ENCODE measurements at regions not wholly inside any gene's neighbourhood (a gene's known extent, or its start where the extent isn't known, plus 50 kb on each side); places are given as distances from the start of the nearest gene placed in this dataset.

DNA sequence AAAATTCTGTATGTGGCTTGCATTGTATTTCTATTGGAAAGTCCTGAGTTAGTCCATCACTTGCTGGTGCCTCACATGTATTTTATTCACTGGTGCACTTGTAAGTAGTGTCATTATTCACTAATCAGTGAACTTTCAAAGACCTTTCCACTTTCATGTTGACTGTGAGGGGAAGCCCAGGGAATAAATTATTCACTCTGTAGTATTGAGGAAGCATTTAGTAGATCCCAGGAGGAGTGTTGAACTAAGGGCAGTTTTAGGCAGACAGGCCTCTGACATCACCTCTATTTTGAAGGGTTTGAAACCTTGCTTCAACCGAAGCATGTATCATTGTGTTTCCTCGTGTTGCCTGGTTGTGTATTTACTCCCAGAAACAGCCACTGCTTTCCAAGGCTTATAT lies 705.4 kb upstream of the RIOK2 start:
- FAIRE-seq (peak; percentile 46), DNase-seq (ENCODE audit: insufficient read length) (no peak)
- TF ChIP-seq TAF1 (IDR thresholded peaks at IDR 0.05; ENCODE audit: borderline replicate concordance, low read depth, low read length) = no peak
- TF ChIP-seq POLR2A (IDR thresholded peaks at IDR 0.05; ENCODE audit: low read depth, low read length) = no peak

DNA sequence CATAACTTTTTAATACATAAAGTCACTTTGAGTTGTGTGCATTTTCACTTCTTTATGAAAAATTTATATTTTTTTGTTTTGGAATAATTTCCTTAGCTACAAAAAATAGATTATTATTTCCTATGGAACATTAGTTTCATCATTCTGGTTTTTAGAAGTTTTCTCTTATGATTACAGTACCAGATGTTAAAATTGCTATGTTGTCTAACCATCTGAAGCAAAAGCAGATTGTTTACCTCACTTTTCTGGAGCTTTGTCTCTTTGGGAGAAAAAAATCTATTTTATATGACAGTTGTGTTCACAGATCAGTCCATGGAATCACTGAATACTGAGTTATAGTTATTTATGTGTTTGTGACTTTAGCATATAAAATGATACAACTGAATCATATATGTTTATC lies 708.9 kb upstream of the RIOK2 start:
- no peak for DNase-seq (ENCODE audit: insufficient read length)
- TF ChIP-seq POLR2AphosphoS5 (IDR thresholded peaks at IDR 0.05; ENCODE audit: low read depth, low read length) (no peak), POLR2A (IDR thresholded peaks at IDR 0.05; ENCODE audit: low read depth, low read length) (no peak), TAF1 (IDR thresholded peaks at IDR 0.05; ENCODE audit: borderline replicate concordance, low read depth, low read length) (no peak)
- FAIRE-seq = no peak

DNA sequence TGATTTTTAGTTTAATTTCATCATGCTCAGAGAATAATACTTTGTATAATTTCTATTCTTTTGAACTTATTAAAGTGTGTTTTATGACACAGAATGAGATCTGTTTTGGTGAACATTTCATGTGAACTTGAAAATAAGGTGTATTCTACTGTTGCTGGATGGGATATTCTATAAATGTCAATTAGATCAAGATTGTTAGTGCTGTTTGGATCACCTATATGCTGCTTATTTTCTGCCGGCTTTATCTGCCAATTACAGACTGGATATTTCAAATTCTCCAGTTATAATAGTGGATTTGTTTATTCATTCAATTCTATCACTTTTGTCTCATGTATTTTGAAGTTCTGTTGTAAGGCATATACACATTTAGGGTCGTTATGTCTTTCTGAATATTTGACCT lies 720.7 kb upstream of the RIOK2 start:
- DNase-seq (ENCODE audit: insufficient read length) (no peak), FAIRE-seq (no peak)
- TF ChIP-seq TAF1 (IDR thresholded peaks at IDR 0.05; ENCODE audit: borderline replicate concordance, low read depth, low read length) (no peak), POLR2A (IDR thresholded peaks at IDR 0.05; ENCODE audit: low read depth, low read length) (no peak), POLR2AphosphoS5 (IDR thresholded peaks at IDR 0.05; ENCODE audit: low read depth, low read length) (no peak)

DNA sequence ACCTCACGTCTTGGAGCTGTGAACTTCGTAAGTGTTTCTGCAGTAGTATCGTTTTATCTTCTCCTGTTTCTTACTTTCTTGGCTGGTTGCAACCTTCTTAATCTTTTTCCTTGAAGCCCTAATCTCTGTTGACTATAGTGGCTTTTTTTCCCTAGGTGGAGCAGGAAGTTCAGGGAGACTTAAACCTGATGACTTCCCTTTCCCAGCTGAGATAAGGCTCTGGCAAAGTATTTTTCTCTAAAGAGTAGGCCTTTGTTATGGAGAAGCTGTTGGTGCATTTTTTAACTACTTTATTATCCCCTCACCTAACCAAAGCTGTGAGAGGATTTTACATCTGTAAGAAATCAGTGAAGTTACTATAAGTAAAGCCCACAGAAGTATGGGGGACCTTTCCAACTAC lies 723.1 kb upstream of the RIOK2 start:
- no peak for TF ChIP-seq POLR2A (IDR thresholded peaks at IDR 0.05; ENCODE audit: low read depth, low read length)
- no peak for TF ChIP-seq POLR2AphosphoS5 (IDR thresholded peaks at IDR 0.05; ENCODE audit: low read depth, low read length)
- TF ChIP-seq TAF1 (IDR thresholded peaks at IDR 0.05; ENCODE audit: borderline replicate concordance, low read depth, low read length) = no peak
- FAIRE-seq (no peak), DNase-seq (ENCODE audit: insufficient read length) (no peak)

DNA sequence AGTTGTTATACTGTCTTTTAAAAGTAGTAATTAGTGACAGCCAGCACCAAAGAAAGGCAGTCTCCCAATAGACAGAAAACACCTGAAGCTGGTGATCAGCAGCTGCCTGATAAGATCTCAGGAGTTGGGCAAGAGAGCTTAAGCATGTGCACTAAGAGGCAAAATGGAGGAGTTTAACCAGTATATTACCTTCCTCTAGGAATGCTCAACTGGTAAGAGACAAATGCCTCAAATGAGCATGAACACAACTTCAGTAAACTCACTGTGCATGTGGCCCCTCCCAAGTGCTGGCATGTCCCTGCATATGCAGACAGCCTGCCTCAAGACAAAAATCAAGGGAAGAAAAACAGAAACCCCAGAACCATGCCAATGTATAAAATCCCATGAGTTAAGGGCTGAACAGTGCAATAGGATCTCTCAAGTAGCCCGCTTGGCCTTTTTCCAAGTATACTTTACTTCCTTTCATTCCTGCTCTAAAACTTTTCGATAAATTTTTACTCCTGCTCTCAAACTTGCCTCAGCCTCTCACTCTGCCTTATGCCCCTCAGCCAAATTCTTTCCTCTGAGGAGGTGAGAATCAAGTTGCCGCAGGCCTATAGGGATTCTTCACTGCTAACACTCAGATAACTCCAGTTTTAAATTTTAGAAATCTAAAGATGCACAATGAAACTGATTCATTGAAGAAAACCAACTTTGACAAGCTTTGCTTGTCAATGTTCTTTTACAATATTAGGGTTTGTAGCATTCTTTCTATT lies 724.8 kb upstream of the RIOK2 start:
- no peak for FAIRE-seq
- no peak for TF ChIP-seq POLR2A (IDR thresholded peaks at IDR 0.05; ENCODE audit: low read depth, low read length)
- TF ChIP-seq POLR2AphosphoS5 (IDR thresholded peaks at IDR 0.05; ENCODE audit: low read depth, low read length) = no peak
- TF ChIP-seq TAF1 (IDR thresholded peaks at IDR 0.05; ENCODE audit: borderline replicate concordance, low read depth, low read length) = no peak

DNA sequence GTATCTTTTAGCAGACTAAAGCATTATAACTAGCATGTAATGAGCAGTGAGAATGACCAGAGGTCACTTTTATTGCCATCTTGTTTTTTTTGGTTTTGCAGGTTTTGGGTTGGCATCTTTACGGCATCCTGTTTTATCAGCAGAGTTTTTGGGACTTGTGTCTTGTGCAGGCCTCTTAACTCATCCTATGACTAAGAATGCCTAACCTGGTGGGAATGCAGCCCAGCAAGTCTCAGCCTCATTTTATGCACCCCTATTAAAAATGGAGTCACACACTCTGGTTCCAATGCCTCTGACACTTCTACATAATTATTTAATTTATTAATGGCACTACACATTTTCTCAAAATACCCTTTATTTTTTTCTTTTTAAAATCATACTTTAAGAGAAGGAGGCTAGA lies 726.5 kb upstream of the RIOK2 start:
- TF ChIP-seq TAF1 (IDR thresholded peaks at IDR 0.05; ENCODE audit: borderline replicate concordance, low read depth, low read length) = no peak
- TF ChIP-seq POLR2A (IDR thresholded peaks at IDR 0.05; ENCODE audit: low read depth, low read length) = no peak
- TF ChIP-seq POLR2AphosphoS5 (IDR thresholded peaks at IDR 0.05; ENCODE audit: low read depth, low read length) = no peak
- DNase-seq (ENCODE audit: insufficient read length) (no peak), FAIRE-seq (no peak)

More for the DNA sequence above, 724.8 kb upstream of the RIOK2 start:
- no peak for DNase-seq (ENCODE audit: insufficient read length)

DNA sequence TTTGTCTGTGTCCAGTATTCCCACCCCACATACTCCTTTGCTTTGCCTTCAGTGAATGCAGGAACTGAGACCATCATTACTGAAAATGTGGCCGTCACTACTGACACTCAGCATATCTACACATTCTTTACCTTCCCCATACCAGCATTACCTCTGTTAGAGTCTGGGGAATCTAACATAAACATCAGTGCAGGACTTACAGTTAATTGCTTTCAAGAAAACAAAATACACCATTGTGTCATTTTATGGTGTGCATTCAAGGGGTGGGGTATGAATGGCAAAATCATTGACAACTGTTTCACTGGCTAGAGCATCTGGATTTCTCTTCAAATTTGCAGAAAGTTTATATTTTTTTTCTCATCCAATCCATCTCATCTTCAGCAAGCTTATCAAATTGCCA lies 731.4 kb upstream of the RIOK2 start:
- FAIRE-seq (peak; percentile 53), DNase-seq (ENCODE audit: insufficient read length) (no peak)
- TF ChIP-seq TAF1 (IDR thresholded peaks at IDR 0.05; ENCODE audit: borderline replicate concordance, low read depth, low read length) = no peak
- no peak for TF ChIP-seq POLR2AphosphoS5 (IDR thresholded peaks at IDR 0.05; ENCODE audit: low read depth, low read length)
- TF ChIP-seq POLR2A (IDR thresholded peaks at IDR 0.05; ENCODE audit: low read depth, low read length) = no peak

DNA sequence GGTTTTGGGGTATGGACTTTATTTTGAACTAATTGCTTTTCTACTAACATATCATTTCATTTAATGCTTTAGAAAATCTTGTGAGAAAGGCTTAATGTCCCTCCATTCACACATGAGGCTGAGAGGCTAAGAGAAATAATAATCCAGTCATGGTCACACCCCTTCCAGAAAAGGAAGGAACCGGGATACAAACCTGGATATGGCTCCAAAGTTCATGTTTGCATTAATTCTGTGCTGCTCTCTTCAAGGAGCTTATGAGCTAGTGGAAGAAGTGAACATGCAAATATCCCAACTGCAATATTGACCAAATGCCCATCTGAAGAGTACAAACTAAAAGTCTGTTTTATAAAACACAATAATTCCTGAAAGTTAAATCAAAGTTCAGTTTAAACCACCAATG lies 732.1 kb upstream of the RIOK2 start:
- TF ChIP-seq POLR2AphosphoS5 (IDR thresholded peaks at IDR 0.05; ENCODE audit: low read depth, low read length) (no peak), POLR2A (IDR thresholded peaks at IDR 0.05; ENCODE audit: low read depth, low read length) (no peak), TAF1 (IDR thresholded peaks at IDR 0.05; ENCODE audit: borderline replicate concordance, low read depth, low read length) (no peak)
- no peak for FAIRE-seq

DNA sequence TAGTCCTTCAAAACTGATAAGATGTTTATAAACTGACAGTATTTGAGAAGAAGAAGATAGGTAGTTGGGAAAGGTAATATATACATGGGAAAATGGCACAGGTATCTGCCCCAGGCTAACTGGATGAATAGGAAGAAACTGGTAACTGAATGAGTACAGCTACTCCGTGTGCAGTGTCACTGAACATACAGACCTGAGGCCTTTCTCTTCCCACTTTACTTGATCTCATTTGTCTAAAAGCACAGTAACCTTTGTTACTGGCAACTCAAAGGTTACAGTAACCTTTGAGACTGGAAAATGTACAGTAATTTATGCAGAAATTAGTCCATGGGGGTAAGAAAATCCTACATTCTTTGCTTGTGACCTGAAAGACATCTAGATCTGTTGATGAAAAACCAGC lies 735.0 kb upstream of the RIOK2 start:
- FAIRE-seq (no peak), DNase-seq (ENCODE audit: insufficient read length) (no peak)
- no peak for TF ChIP-seq POLR2A (IDR thresholded peaks at IDR 0.05; ENCODE audit: low read depth, low read length)
- TF ChIP-seq TAF1 (IDR thresholded peaks at IDR 0.05; ENCODE audit: borderline replicate concordance, low read depth, low read length) = no peak
- TF ChIP-seq POLR2AphosphoS5 (IDR thresholded peaks at IDR 0.05; ENCODE audit: low read depth, low read length) = no peak

More for the DNA sequence above, 732.1 kb upstream of the RIOK2 start:
- DNase-seq (ENCODE audit: insufficient read length) = no peak

DNA sequence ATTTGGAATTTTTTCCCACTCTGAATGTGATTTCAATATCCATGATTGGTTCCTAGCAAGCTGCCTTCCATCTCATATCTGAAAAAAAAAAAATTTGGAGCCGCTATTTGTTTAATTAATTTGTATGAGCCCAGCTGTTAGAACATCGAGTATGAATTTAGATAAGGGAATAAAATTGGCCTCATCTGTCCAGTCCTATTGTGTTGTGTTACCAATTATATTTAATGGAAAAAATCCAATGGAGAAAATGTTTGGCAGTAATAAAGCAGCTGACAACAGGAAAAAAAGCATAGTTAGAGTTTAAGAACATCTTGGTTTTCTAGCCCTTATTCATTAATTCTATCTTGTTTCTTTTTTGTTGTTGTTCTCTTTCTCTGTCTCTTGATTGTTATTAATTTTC lies 735.6 kb upstream of the RIOK2 start:
- DNase-seq (ENCODE audit: insufficient read length) (no peak), FAIRE-seq (no peak)
- TF ChIP-seq POLR2AphosphoS5 (IDR thresholded peaks at IDR 0.05; ENCODE audit: low read depth, low read length) (no peak), TAF1 (IDR thresholded peaks at IDR 0.05; ENCODE audit: borderline replicate concordance, low read depth, low read length) (no peak), POLR2A (IDR thresholded peaks at IDR 0.05; ENCODE audit: low read depth, low read length) (no peak)

DNA sequence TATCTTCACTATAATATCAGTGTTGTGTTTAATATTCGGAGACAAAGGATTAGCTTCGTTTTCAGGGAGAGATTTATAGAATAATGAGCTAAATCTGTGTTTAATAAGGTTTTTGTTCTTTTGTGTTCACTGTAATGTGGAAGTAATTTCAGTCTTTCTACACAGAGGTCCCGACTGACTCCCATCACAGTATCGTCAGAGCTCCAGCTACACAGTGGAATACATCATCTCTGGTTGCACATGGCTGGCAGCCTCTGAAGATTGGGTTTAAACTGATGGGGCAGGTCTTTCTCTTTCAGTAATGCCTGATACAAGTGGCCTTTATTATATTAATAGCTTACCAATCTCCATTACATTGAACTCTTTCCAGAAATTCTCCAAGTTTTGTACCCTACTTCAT lies 736.7 kb upstream of the RIOK2 start:
- DNase-seq (ENCODE audit: insufficient read length) = no peak
- TF ChIP-seq TAF1 (IDR thresholded peaks at IDR 0.05; ENCODE audit: borderline replicate concordance, low read depth, low read length) (no peak), POLR2A (IDR thresholded peaks at IDR 0.05; ENCODE audit: low read depth, low read length) (no peak), POLR2AphosphoS5 (IDR thresholded peaks at IDR 0.05; ENCODE audit: low read depth, low read length) (no peak)
- FAIRE-seq = no peak

DNA sequence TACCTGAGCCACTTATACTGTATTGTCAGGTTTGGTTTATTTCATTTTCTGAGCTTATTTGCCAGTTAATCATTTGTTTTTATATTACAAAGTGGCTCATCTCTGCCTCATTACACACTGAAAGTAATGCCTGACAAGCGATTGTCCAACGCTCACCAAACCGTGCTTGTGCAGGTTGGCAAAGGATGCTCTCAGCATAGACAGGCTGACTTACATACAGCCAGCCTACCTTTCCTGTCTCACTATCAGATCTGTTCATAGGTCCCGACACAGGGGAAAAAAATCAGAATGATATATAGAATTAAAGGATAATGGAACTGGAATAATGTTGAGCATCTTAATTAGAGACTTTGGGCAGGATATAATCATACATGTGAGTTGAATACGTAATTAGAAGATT lies 739.7 kb upstream of the RIOK2 start:
- TF ChIP-seq POLR2A (IDR thresholded peaks at IDR 0.05; ENCODE audit: low read depth, low read length) (no peak), TAF1 (IDR thresholded peaks at IDR 0.05; ENCODE audit: borderline replicate concordance, low read depth, low read length) (no peak), POLR2AphosphoS5 (IDR thresholded peaks at IDR 0.05; ENCODE audit: low read depth, low read length) (no peak)
- FAIRE-seq = no peak
- DNase-seq (ENCODE audit: insufficient read length) = no peak

All from GM12892 (cell line).